ENCODE measurements at regions not wholly inside any gene's neighbourhood (a gene's known extent, or its start where the extent isn't known, plus 50 kb on each side); places are given as distances from the start of the nearest gene placed in this dataset.
A peak's percentile ranks its signal among the peaks of the same experiment; 100 is the strongest.
"Not testable (repeated sequence)": the region's sequence is repeated elsewhere in the genome, so short reads cannot be mapped to it uniquely, and the experiment has no call there.

GRCh38 chr3:154902495-154902894 lies 177.6 kb upstream of the MME start:
- DNase-seq (ENCODE audit: low read depth in 2 of 2) = not testable (repeated sequence)

- no peak for DNase-seq (ENCODE audit: low read depth in 2 of 2)
These were observed 178.8 kb upstream of the MME start for GRCh38 chr3:154901278-154901677.

- DNase-seq (ENCODE audit: low read depth in 2 of 2) = no peak
These were observed 179.3 kb upstream of the MME start for GRCh38 chr3:154900816-154901215.

GRCh38 chr3:154898916-154899315 lies 181.2 kb upstream of the MME start:
- no peak for DNase-seq (ENCODE audit: low read depth in 2 of 2)

- DNase-seq (ENCODE audit: low read depth in 2 of 2) = no peak
These were observed 181.7 kb upstream of the MME start for GRCh38 chr3:154898443-154898842.

GRCh38 chr3:154893813-154894212 lies 186.3 kb upstream of the MME start:
- no peak for DNase-seq (ENCODE audit: low read depth in 2 of 2)

GRCh38 chr3:154889227-154889634 lies 190.9 kb upstream of the MME start:
- no peak for DNase-seq (ENCODE audit: low read depth in 2 of 2)

- DNase-seq (ENCODE audit: low read depth in 2 of 2) = no peak
These were observed 192.2 kb upstream of the MME start for GRCh38 chr3:154887869-154888268.

GRCh38 chr3:154886437-154886836 lies 193.7 kb upstream of the MME start:
- DNase-seq (ENCODE audit: low read depth in 2 of 2) = peak; percentile 99

- DNase-seq (ENCODE audit: low read depth in 2 of 2) = no peak
These were observed 194.7 kb upstream of the MME start for GRCh38 chr3:154885418-154885817.

GRCh38 chr3:154884952-154885351 lies 195.2 kb upstream of the MME start:
- DNase-seq (ENCODE audit: low read depth in 2 of 2) = peak; percentile 51 to 64

GRCh38 chr3:154875142-154875541 lies 205.0 kb upstream of the MME start:
- no peak for DNase-seq (ENCODE audit: low read depth in 2 of 2)

GRCh38 chr3:154872696-154873095 lies 207.4 kb upstream of the MME start:
- DNase-seq (ENCODE audit: low read depth in 2 of 2) = no peak

- DNase-seq (ENCODE audit: low read depth in 2 of 2) = no peak
These were observed 208.0 kb upstream of the MME start for GRCh38 chr3:154872074-154872473.

GRCh38 chr3:154864947-154865346 lies 215.2 kb upstream of the MME start:
- no peak for DNase-seq (ENCODE audit: low read depth in 2 of 2)

- DNase-seq (ENCODE audit: low read depth in 2 of 2) = peak; percentile 21 to 29
These were observed 217.9 kb upstream of the MME start for GRCh38 chr3:154862265-154862664.

- DNase-seq (ENCODE audit: low read depth in 2 of 2) = not testable (repeated sequence)
These were observed 227.1 kb upstream of the MME start for GRCh38 chr3:154852998-154853397.

GRCh38 chr3:154852515-154852914 lies 227.6 kb upstream of the MME start:
- DNase-seq (ENCODE audit: low read depth in 2 of 2) = no peak

GRCh38 chr3:154851644-154852043 lies 228.5 kb upstream of the MME start:
- no peak for DNase-seq (ENCODE audit: low read depth in 2 of 2)

GRCh38 chr3:154850921-154851320 lies 229.2 kb upstream of the MME start:
- DNase-seq (ENCODE audit: low read depth in 2 of 2) = no peak

GRCh38 chr3:154849408-154849807 lies 230.7 kb upstream of the MME start:
- DNase-seq (ENCODE audit: low read depth in 2 of 2) = no peak

- DNase-seq (ENCODE audit: low read depth in 2 of 2) = no peak
These were observed 235.3 kb upstream of the MME start for GRCh38 chr3:154844863-154845262.

GRCh38 chr3:154843647-154844046 lies 236.5 kb upstream of the MME start:
- no peak for DNase-seq (ENCODE audit: low read depth in 2 of 2)

GRCh38 chr3:154842536-154842935 lies 237.6 kb upstream of the MME start:
- DNase-seq (ENCODE audit: low read depth in 2 of 2) = peak in 1 of 2 experiments; percentile 4

GRCh38 chr3:154835639-154836038 lies 244.5 kb upstream of the MME start:
- no peak for DNase-seq (ENCODE audit: low read depth in 2 of 2)
